DND-41 (cell line): ENCODE measurements at regions not wholly inside any gene's neighbourhood (a gene's known extent, or its start where the extent isn't known, plus 50 kb on each side); places are given as distances from the start of the nearest gene placed in this dataset.

Experiments used
- CTCF ChIP-seq: IDR thresholded peaks from 2 replicates; pipeline ENCODE4 v1.5.1; 2012; ENCODE audit warnings: borderline replicate concordance, low read length, moderate library complexity, mild to moderate bottlenecking; ENCODE audit not compliant: poor library complexity, severe bottlenecking; ENCODE audit errors: extremely low read depth
- EZH2 ChIP-seq: IDR thresholded peaks from 3 replicates; pipeline ENCODE4 v1.6.1; 2012; ENCODE audit warnings: borderline replicate concordance, low read depth, mild to moderate bottlenecking, moderate library complexity, low read length, inconsistent platforms; ENCODE audit not compliant: severe bottlenecking

GRCh38 chr5:40396317-40396716 is 283.4 kb upstream of the PTGER4 start:
- TF ChIP-seq CTCF (no peak), EZH2 (no peak)
